GM19035 (cell line): ENCODE measurements at regions not wholly inside any gene's neighbourhood (a gene's known extent, or its start where the extent isn't known, plus 50 kb on each side); places are given as distances from the start of the nearest gene placed in this dataset.

Experiments used
- ATAC-seq: cut with Tn5 transposase; IDR thresholded peaks from one replicate; pipeline ENCODE4 v1.9.1; 2021; ENCODE audit not compliant: unreplicated experiment

DNA sequence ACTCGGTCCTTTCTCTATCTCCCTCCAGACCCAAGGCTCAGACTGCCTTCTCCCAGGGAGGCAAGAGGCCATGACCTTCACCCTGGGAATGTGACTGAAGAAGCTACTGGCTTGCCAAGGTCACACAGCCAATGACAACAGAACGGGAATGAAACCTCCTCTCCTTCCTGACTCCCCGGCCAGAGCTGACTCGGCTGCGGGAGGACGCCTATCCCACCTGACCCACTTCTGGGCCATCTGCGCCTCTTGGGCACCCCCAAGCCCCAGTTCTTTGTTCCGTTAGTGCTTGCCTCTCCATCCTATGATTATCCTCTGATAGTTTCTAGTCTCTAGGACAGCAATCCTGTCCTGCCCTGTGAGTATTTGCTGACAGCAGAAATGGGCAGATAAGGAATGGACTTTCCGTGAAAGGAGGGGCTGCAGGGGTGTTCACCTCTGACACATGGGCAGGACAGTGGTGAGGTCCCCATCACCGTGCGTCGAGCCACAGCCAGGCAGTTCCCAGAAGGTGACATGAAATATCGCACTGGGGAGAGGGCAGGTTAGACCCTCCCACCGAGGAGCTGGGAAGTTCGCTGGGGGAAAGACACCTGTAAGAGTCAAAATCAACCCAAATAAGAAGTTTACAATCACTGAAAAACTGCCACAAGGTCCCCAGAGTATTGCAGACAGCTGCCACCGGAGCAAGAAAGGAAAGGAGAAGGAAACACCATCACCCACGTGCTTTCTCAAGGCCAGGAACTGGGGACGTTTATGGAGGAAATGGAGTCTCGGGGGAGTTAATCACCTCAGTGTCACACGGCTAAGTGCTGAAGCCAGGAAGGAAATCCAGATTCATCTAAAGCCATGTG, 63.0 kb downstream of the INSIG1 start:
- no peak for ATAC-seq

DNA sequence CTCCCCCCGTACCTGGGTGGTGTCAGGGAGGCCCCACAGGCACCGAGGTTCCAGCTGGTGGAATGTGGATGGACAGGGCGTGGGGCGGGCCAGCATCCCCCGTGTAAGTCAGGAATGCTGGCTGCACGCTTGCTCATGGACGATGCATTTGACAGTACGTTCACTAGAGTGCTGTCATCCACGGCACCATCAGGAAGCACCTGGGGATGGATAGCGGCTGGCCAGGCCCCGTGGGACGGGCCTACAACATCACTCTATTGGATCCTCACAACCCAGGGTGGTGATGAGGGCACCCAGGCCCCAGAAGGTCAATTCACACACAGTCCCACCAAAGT, 63.6 kb downstream of the INSIG1 start:
- ATAC-seq: no peak

DNA sequence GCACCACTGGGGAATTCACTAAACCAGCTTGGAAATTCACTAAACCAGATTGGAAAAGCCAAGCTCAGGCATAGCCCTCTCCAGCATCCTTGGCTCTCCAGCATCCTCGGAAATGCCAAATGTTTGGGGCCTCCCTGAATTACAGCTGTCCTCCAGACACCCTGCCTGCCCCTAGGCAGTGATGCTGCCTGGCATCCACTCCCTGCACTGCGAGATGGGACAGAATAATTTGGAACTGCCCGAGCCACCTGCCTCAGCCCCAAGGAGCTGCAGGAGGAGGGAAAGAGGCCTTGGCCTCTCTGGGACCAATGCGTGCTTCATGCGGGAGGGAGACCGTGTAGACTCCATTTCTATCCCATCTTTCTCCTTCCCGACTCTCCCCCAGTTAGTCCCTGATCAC, 64.3 kb downstream of the INSIG1 start:
- no peak for ATAC-seq

DNA sequence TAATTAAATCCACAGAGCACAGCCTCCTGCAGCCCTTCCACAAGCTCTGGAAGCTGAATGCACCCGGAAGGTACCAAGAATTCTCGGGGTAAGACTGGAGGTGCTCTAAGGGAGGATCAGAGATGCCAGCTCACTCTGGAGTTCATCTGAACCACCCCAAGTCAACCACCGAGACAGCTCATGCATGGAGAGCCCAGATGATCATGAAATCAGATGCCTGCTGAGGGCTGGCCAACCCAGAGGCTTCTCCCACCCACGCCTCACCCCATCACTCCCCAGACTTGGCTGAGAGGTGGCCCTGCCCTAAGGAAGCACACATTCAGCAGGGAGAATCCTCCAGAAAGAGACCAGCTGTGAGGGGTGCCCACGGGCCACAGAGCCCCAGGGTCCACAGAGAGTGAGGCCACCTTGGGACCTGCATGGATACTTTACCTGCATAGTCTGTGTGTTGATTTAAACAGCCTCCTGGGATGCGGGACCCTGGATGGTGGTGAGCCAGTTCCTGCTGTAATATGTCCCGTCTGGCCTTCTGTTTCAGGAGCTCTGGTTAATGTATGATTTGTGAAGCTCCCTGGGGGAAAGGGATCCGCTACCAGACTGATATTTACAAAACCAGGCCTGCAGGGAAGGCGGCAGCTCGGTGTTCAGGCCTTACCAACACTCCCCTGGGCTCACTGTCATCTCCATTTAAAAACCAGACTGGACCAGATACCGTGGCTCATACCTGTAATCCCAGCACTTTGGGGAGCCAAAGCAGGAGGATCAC, 64.9 kb downstream of the INSIG1 start:
- ATAC-seq: no peak

DNA sequence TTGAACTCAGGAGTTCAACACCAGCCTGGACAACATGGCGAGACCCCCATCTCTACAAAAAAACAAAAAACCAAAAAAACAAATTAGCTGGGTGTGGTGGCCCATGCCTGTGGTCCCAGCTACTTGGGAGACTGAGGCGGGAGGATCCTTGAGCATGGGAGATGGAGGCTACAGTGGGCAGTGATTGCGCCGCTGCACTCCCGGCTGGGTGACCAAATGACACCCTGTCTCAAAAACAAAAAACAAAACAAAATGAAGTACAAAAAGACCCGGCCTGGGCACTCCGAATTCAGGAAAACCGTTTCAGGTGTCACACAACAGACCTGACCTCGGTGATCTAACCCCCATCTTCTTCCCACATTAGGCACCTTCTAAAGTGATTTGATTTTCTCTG, 65.5 kb downstream of the INSIG1 start:
- no peak for ATAC-seq

DNA sequence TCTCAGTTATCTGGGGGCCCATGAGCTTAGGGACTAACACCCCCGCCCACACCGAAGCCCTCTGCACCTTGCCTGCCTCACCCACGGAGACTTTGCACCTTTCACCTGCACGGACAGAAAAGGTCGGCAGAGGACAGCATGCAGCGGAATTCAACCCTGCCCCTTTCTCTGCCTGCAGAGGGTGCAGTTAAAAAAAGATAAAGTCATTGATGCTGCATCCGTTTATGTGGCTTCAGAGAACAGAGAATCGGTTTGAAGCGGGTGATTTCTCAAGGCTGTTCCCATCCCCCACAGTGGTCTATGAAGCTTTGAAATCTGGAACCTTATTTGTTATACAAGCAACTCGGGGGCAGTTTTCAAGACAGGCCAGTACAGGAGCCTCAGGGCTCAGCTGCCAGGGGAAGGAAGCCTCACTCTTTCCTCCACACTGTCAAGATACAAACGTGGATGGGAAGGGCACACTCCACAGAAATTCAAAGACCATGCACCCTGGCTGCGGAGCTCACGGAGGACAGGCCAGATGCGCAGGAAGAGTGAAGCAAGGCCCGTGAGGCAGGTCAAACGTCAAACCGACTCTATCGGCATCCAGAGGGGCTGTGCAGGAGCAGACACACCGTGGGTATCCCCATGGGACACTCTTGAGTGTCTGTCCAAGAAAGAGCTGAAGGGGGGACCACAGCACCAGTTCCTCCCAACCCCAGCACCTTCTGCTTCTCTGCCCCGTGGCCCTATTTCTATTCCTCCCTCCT, 66.3 kb downstream of the INSIG1 start:
- no peak for ATAC-seq

DNA sequence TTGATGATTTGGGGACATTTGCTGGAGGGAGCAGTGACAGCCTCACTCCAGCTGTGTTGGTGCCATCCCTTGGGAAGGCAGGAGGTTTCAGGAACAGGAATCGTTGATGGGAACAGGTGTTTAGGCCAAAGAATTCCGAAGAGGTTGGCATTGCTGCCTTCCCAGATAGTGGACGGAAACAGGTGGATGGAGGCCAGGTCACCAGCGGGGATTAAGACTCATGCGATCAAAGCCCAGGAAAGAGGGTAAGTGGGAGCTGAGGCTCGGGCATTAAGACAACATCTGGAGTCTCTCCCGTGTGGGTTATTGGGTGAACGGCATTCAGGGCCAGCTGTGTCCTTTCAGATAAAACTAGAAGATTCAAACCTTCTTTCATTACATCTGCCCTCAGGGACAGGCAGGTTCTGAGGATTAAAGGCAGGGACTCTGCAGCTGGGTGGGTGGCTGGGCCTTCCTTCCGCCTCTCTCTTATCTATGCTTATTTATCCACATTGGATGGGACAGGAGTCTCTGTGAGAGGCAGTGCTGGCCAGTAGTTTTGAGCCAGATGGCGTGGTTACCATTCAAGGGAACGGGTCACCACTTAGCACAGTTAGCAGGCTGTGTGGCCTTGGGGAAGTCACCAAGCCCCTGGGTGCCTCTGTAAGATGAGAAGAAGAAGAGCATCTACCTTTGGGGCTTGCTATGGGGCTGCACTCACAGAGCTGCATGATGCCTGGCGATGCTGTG, 67.6 kb downstream of the INSIG1 start:
- no peak for ATAC-seq

DNA sequence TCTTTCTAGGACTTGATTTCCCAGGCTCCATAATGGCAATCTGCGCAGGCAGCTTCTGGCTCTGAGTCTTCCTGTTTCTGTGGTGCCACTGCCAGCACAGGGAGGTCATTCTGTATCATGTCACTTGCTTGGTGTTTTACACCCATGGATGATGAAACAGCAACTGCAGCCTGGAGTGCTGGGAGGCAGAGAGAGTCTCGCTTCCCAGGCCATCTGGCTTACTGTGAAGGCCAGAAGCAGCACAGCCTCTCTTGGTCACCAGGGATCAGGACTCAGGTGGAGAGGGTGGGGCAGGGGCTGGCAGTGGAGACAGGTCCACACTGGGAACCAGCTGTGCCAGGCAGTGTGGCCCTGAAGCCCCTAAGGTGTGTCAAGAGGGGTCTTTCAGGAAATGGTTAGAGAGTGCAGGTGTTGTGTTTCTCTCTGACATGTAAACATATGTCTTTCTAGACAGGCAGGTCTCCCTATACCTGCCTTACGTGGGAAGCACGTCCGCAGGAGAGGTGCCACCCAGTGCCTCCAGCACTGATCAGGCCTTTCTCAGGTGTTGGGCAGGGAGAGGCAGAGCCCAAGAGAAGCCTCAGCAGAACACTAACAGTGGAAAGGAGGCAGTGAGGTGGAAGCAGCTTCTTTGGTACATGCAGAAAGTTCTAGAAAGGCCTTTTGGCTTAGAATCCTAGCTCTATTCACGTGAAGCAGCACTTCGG, 71.4 kb downstream of the INSIG1 start:
- no peak for ATAC-seq

DNA sequence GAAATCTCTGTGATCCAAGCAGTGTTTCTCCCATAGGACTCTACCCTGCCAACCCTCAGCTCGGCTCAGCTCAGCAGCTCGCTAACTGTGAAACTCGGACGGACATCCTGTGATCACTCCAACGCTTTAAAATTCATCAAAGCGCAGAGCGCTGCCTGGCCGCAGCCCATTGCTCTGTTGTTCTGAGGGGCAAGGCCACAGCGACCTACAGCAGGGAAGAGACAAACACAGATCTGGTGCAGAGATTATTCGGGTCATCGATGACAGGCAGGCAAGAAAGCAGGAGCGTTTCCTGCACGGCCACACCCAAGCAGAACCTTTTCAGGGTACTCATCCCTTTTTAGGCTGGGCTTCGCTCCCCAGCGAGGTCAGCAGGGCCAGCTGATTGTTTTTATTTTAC, 72.1 kb downstream of the INSIG1 start:
- ATAC-seq: no peak

DNA sequence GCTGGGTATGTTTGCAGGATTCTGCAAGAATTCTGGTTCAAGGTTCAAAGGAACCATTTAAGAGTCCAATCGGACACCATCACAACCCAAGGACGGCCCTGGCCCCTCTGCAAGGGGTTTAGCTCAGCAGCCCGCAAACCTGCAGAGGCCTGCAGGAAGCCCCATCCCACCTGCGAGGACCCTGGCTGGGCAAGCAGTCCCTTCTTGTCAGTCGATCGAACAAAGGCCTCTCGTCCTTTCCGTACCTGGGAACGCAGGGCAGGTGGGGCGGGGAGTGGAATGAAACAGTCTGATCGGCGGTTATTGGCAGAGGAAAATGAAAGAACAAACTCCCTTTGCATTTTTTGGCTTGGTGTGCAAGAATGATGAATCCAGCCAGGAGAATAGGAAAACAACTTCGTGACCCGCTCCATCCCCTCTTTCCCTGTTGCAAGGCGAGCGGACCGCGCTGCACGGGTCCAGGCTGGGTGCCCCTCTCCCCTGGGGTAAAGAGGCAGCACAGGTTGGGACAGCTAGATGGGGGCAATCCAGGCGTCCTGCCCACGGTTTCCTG, 73.7 kb downstream of the INSIG1 start:
- no peak for ATAC-seq

DNA sequence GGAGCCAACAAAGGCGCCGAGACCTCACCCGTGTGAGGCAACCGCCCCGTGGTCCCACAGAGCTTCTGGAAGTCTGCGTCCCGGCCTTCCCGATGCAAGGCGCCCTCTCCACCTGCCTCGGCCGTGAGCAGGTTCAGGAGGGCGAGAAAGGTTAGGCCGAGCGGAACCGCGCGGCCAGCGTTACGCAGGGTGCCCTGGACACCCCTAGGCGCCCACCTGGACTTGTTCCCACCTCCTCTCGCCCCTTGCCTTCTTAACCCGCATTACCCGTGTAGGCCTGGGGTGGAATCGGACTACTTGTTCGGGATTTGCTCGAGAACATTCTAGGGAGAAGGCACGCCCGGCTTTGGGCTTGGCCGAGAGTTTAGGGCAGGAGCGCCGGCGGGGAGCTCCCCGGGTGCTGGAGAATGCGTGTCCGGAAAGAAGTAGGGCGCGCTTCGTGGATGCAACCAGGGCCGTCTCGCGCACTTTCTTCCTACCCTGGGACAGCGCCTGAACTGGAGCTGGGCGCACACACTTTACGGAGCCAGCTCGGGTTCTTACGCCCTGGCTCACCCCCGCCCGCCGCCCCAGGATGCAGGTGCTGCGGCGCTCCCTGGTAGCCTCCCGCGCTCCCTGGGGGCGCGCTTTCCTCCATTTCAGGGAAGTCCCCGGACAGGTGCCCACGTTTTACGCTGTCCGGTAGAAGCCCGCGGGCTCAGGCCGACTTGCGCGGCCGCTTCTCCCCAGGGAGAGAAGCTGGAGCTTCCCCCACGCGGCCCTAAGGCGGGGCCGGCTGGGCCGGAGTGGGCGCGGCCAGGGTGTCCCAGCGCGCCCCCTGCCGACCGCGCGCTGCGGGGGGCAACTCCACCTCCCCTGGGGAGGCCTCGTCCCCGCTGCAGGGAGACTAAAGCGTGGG, 74.5 kb downstream of the INSIG1 start:
- no peak for ATAC-seq

DNA sequence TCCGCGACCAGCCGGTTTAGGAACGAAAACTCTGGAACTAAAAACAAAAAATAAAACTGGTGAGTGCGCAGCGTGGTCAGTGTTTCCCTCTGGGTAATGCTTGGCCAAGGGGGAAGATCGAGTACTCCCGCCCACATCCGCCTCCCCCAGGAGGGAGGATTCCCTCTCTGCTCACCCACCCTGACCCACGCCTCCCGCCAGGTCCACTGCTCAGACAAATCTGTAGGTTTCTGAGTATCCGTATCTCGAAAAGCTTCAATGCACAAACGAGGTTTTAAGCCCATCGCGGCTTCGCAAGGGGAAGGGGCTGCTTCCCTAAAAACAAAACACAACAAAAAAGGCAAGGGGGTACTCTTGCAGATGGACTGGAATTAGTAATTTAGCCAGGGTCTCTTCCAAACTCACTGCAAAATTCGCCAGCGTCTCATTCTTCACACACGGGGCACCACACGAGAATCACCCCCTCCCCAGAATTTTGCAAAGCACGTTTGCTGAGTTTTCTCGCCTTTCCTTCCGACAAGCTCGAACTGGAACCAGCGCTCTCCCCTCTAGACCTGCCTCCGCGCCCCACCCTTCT, 75.2 kb downstream of the INSIG1 start:
- ATAC-seq: no peak

DNA sequence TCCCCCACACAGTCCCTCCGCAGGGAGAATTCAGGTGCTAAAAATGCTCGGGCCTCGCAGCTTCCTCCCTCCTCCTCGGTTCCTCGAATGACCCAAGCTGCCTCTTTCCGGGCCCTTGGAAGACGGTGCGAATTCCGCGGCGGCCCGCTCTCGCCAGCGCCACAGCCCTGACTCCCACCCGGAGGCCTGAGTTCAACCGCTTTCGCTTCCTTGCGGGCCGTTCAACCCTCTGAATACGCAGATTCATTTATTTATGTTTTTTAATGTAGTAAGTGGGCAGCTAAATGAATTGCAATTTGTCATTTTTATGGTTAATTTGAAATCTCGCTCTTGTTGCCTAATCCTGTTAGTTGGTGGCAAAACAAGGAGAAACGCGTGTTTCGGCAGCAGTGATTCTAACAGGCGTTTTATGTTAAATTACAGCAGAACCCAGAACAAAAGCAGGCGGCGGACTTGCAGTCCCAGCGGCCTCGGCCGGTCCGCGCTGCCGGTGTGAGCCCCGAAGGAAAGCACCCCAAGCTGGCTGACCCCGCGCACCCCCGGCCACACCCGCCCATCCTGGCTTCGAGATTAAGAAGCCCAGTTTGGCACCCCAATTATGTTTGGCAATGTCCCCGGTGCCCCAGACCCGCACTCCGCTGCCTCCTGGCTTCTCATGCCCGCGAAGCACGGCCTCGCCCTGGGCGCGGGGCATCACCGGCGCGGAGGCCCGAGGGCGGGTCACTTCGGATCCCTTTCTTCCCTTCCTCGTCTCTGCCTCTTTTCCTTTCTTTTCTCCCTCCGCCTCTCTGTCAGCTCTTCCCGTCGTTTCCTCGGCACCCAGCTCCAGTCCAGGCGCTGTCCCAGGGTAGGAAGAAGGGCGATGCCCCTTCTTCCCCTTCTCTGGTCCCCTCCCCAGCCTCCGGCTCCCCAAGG, 75.9 kb downstream of the INSIG1 start:
- no peak for ATAC-seq

DNA sequence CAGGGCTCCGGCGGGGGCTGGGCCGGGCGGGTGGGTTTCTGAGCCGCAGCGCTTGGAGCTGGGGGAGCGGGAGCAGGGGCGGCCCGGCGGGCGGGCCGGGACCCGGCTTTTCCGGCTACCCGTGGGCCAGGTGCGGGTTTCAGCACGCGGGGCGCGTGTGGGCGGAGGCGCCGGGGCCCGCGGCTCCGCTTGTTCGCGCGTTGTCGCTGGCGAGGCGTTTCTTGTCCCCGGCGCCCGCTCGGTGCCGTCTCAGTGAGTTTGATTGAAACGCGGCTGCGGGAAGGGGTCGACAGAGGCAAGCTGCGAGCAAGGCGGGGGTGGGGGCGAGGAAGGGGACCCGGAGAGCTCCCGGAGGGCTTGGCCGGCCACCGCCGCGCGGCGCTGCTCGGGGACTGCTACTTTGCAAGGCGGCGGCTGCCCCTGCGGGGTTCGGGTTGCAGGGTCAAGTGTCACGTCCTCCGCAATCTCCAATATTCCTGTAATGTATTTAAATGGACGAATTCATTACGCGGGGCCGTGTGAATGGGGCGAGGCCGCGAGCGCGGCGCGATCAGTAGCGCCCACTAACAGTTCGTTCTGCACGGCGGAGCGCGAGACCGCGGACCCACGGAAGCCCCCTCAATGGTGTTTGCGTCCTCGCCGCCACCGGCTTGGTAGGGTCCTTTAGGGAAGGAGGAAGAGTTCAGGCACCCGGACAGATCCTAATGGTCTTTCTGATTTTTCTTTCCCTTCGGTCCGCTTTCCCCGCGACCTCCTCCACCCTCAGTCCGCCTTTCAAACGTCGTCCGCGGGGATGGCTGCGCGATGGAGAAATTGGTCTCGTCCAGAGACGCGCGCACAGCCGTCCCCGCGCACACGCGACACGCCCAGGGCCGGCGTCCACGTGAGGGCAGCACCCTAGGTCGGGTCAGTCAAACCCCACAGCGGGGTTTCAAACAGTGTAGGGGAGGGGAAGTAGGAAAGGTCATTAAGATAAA, 76.9 kb downstream of the INSIG1 start:
- ATAC-seq: no peak

DNA sequence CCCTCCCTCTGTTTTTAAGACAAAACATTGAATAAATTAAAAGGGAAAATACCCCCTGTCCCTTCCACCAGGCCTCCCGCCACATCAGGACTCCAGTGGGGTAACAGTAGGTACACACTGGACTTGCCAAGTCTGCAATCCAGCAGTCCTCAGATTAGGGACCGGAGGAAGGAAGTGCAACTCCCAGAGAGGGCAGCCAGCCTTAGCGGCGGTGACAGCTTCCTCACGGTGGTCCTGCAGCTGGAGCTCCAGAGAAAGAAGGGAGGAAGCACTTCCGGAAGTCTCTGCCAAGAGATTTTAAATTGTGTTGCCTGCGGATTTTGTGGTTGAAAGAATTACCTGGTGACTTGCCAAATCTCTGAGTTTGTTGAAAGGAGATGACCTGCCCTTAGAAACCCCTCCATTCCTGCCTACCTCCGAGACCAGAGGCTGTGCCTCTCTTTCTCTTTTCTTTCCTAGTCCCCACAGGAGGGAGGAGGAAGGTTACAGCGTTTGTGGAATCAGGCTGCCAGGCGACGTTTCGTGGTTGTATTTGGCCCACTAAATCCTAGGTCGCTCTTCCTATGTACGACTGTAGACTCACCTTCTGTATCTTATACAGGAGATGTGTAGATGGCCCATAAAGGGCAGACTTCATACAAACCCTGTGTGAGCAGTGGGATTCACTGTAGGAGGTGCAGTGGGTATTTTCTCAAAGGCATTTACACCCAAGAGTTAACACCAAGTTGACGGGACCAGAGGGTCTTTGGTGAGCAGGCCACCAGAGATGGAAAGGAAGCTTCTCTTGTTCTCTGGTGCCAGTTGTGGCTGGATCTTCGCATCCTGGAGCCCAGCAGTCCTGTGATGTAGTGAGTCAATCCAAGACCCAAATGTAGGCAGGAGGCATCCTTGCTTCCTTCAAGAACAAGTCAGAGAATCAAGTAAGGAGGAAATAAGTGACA, 77.9 kb downstream of the INSIG1 start:
- ATAC-seq: no peak
